Endothelial cell (in vitro differentiated cells): ENCODE measurements at regions not wholly inside any gene's neighbourhood (a gene's known extent, or its start where the extent isn't known, plus 50 kb on each side); places are given as distances from the start of the nearest gene placed in this dataset.

Experiments used
- DNase-seq: peaks from one replicate; pipeline ENCODE4 v3.0.0; 2021; ENCODE audit warnings: low spot score
- H3K27ac Mint-ChIP-seq: one replicate; pipeline ENCODE4 v1.8.0; 2021; ENCODE audit warnings: mixed read lengths, inconsistent platforms; ENCODE audit not compliant: unreplicated experiment
- H3K27me3 Mint-ChIP-seq: one replicate; pipeline ENCODE4 v1.8.0; 2021; ENCODE audit warnings: mild to moderate bottlenecking, moderate library complexity, mixed read lengths, inconsistent platforms; ENCODE audit not compliant: unreplicated experiment
- H3K36me3 Mint-ChIP-seq: one replicate; pipeline ENCODE4 v1.8.0; 2021; ENCODE audit warnings: mild to moderate bottlenecking, low read depth, mixed read lengths, inconsistent platforms; ENCODE audit not compliant: unreplicated experiment
- H3K4me1 Mint-ChIP-seq: one replicate; pipeline ENCODE4 v1.8.0; 2021; ENCODE audit warnings: mild to moderate bottlenecking, mixed read lengths, inconsistent platforms; ENCODE audit not compliant: unreplicated experiment
- H3K4me3 Mint-ChIP-seq: one replicate; pipeline ENCODE4 v1.8.0; 2021; ENCODE audit warnings: mild to moderate bottlenecking, mixed read lengths, inconsistent platforms; ENCODE audit not compliant: unreplicated experiment
- H3K9me3 Mint-ChIP-seq: one replicate; pipeline ENCODE4 v1.8.0; 2021; ENCODE audit warnings: mixed read lengths, inconsistent platforms; ENCODE audit not compliant: unreplicated experiment
- TF ChIP-seq, protein P1 (sequence below): fragments of 200-600 bp; sonication (generic); IDR thresholded peaks from one replicate; pipeline ENCODE4 v1.5.0; 2021; ENCODE audit warnings: antibody characterized with exemption; ENCODE audit not compliant: unreplicated experiment

DNA sequence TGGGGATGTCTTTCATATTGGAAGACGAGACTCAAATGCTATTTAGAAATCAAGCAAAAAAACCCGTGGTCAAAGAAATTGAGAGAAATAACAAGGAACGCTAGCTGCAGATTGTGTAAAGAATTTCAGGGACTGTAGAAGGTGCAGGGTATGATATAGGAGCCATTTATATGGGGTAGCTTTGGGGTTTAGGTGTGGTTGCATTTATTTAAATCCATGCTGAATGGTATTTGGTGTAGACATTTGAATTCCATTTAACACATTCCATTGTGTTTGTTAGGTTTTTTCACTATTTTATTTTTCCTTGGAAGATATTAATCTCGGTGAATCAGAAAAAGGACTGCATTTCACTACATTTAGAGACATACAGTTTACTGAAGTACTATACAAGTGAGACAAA, 341.0 kb upstream of the GALNTL6 start:
- TF ChIP-seq, protein P1, sequence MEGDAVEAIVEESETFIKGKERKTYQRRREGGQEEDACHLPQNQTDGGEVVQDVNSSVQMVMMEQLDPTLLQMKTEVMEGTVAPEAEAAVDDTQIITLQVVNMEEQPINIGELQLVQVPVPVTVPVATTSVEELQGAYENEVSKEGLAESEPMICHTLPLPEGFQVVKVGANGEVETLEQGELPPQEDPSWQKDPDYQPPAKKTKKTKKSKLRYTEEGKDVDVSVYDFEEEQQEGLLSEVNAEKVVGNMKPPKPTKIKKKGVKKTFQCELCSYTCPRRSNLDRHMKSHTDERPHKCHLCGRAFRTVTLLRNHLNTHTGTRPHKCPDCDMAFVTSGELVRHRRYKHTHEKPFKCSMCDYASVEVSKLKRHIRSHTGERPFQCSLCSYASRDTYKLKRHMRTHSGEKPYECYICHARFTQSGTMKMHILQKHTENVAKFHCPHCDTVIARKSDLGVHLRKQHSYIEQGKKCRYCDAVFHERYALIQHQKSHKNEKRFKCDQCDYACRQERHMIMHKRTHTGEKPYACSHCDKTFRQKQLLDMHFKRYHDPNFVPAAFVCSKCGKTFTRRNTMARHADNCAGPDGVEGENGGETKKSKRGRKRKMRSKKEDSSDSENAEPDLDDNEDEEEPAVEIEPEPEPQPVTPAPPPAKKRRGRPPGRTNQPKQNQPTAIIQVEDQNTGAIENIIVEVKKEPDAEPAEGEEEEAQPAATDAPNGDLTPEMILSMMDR = no peak
- Mint-ChIP-seq H3K9me3 (no peaks in the 10 kb centered on the region), H3K4me1 (no peaks in the 10 kb centered on the region), H3K4me3 (no peak overlapping the region), H3K36me3 (no peaks in the 10 kb centered on the region), H3K27ac (no peak overlapping the region), H3K27me3 (no peaks in the 10 kb centered on the region)
- DNase-seq = no peak

DNA sequence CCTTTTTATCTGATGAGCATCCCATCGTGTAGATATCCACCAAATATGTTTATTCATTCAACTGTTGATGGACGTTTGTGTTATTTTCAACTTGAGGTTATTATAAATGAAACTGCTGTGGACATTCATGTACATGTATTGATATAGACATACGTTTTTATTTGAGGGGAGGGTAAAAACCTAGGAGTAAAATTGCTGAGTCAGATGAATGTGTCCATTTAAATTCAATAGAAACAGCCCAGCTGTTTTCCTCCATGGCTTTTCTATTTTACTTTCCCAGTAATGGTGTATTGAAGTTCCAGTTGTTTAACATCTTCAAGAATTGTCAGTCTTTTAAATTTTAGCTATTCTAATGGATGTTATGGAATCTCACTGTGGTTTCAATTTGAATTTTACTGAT, 348.7 kb upstream of the GALNTL6 start:
- no peak overlapping the region for H3K4me3 Mint-ChIP-seq
- TF ChIP-seq, protein P1 = no peak
- H3K36me3 Mint-ChIP-seq = no peaks in the 10 kb centered on the region
- no peak overlapping the region for H3K27ac Mint-ChIP-seq
- H3K4me1 Mint-ChIP-seq = no peaks in the 10 kb centered on the region
- no peaks in the 10 kb centered on the region for H3K27me3 Mint-ChIP-seq
- no peaks in the 10 kb centered on the region for H3K9me3 Mint-ChIP-seq
- no peak for DNase-seq

DNA sequence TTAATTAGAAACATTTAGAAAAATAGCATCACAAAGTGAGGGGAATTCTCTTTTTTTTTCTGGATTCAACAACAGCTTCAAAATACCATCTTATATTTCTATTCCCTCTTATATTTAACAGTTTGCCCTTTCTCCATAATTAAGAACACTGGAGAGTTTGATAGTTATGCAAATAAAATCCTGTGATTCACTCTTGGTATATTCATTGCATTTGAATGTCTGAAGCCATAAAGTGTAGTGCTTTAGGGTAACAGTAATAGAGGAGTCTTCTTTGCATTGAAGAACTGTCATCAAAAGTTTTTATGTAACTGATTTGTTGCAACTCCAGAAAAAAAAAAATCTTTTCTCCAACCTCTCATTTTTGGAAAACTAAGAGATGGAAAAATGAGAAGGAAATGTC, 352.0 kb upstream of the GALNTL6 start:
- no peaks in the 10 kb centered on the region for H3K36me3 Mint-ChIP-seq
- DNase-seq = no peak
- no peak overlapping the region for H3K27ac Mint-ChIP-seq
- no peaks in the 10 kb centered on the region for H3K9me3 Mint-ChIP-seq
- TF ChIP-seq, protein P1 = no peak
- no peaks in the 10 kb centered on the region for H3K4me1 Mint-ChIP-seq
- no peaks in the 10 kb centered on the region for H3K27me3 Mint-ChIP-seq
- no peak overlapping the region for H3K4me3 Mint-ChIP-seq

DNA sequence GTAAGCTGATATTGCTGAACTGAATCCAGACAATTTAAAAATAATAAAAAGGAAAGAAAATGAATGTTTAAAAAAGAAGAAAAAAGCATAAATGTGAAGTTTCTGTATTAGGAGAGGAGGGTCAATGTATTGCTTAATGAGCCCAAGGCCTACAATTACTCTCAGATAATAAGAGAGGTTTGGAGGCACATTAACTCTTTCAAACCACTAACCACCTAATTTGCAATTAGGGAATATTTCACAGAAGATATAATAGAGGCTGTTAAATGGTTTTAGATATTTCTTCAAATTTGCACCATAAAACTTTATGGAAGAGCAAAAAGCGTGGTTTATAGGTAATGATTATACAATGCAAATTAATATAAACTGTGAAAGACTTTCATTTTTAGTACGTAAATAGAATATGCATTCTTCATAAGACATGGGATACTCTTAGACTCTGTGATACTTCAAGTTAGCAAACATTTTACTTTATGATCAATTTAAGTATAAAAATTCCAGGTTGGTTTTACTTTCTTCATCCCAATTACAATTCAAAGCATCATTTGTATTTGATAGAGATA, 364.2 kb upstream of the GALNTL6 start:
- H3K36me3 Mint-ChIP-seq = no peaks in the 10 kb centered on the region
- no peak overlapping the region for H3K27ac Mint-ChIP-seq
- no peaks in the 10 kb centered on the region for H3K4me1 Mint-ChIP-seq
- no peak overlapping the region for H3K4me3 Mint-ChIP-seq
- H3K9me3 Mint-ChIP-seq = no peaks in the 10 kb centered on the region
- TF ChIP-seq, protein P1 = no peak
- no peak for DNase-seq
- no peaks in the 10 kb centered on the region for H3K27me3 Mint-ChIP-seq

DNA sequence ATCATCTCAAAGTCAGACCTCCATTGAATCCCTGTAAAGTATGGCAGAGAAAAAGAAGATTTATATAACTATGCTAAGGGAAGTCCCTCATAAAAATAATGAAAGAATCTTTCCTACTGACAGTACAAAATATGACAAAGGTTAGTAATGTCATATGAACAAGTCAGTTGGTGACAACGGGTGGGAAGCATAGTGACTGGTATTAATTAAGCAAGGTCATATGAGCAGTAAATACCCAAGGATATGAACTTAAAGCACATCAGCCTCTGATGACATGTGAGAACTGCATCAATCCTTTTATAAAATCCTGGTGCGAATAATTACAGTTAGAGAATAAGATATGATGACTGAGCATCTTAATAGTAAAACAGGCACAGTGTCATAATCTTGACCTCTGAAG, 364.8 kb upstream of the GALNTL6 start:
- DNase-seq = no peak
- Mint-ChIP-seq H3K27ac (no peak overlapping the region), H3K36me3 (no peaks in the 10 kb centered on the region), H3K9me3 (no peaks in the 10 kb centered on the region), H3K4me3 (no peak overlapping the region), H3K27me3 (no peaks in the 10 kb centered on the region), H3K4me1 (no peaks in the 10 kb centered on the region)
- TF ChIP-seq, protein P1 = no peak
